NCI-H146 treated with DMSO at 0.1 percent for 48 hours (cell line): ENCODE measurements at regions not wholly inside any gene's neighbourhood (a gene's known extent, or its start where the extent isn't known, plus 50 kb on each side); places are given as distances from the start of the nearest gene placed in this dataset.
A peak's percentile ranks its signal among the peaks of the same experiment; 100 is the strongest.

Source experiments
- DNase-seq: peaks from one replicate; lab custom pipeline; 2025; ENCODE audit not compliant: unreplicated experiment; lab: John Stamatoyannopoulos, UW

GRCh38 chr2:181766129-181766528 is 85.8 kb upstream of the NEUROD1 start:
- DNase-seq: no peak

DNA sequence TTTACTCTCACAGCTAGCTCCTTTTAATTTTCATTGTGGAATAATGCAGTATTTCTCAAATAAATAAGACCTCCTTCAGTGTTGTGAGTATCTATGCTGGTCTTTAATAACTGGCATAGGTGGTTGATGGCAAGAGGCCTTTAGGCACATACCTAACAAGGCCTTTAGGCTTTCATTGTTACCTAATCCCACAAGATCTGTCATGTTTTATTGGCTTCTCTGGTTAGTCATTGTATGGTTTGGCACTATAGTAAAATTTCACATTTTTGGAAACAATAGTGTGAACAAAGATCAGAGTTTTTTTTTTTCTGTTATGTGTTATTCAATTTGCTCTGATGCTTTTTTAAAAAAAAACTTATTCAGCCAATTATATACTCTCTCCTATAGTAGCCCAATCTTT is 89.8 kb upstream of the NEUROD1 start:
- DNase-seq: no peak

- DNase-seq: no peak
These were observed 91.0 kb upstream of the NEUROD1 start for GRCh38 chr2:181771356-181771755.

- DNase-seq: no peak
These were observed 92.0 kb upstream of the NEUROD1 start for GRCh38 chr2:181772334-181772733.

- no peak for DNase-seq
These were observed 92.5 kb upstream of the NEUROD1 start for GRCh38 chr2:181772777-181773176.

DNA sequence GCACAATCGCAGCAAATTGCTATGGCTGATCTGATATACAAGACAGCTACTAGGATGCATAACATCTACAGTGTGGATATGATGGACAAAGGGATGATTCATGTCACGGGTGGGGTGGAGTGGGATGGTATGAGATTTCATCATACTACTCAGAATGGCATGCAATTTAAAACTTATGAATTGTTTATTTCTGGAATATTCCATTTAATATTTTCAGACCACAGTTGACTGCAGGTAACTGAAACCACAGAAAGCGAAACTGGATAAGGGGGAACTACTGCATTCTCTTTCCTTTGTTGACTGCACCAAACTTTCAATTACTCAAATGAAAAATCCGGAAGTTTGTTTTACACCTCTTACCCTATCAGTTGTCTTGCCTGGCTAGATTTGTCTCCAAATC is 94.4 kb upstream of the NEUROD1 start:
- no peak for DNase-seq

DNA sequence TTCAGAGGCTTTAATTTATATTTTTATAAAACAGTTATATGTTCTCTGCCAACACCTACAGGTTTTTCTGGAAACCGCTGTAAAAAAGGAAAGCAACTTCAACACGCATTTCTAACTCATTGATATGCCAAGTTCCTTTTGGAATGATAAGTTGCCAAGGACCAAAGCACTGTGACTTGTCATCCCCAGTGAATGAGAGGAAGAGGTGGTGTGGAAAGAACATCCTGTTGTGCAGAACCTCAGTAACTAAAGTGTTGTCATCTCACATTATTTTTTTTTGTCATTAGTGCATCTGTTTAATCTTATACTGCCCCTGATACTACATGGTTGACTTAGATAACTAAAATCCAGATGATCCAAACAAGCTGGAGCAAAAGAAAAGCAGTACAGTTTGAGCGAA is 96.0 kb upstream of the NEUROD1 start:
- DNase-seq: no peak

DNA sequence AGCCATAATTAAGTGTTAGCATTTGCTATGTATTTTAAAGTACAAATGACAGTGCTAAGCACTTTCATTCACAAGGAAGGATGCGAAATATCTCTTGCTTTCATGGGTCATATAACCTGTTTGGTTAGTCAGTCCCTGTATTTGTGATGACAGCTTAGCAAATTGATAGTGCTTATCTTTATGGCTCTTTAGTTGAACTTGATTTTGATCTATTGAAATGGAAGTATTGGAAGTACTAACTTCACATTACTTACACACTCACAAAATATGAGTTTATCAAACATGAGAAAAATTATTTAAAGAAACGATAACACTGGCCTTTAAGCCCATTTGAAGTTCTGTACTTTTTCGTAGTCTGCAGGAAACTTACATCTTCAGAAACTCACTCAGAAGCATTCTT is 97.4 kb upstream of the NEUROD1 start:
- no peak for DNase-seq

DNA sequence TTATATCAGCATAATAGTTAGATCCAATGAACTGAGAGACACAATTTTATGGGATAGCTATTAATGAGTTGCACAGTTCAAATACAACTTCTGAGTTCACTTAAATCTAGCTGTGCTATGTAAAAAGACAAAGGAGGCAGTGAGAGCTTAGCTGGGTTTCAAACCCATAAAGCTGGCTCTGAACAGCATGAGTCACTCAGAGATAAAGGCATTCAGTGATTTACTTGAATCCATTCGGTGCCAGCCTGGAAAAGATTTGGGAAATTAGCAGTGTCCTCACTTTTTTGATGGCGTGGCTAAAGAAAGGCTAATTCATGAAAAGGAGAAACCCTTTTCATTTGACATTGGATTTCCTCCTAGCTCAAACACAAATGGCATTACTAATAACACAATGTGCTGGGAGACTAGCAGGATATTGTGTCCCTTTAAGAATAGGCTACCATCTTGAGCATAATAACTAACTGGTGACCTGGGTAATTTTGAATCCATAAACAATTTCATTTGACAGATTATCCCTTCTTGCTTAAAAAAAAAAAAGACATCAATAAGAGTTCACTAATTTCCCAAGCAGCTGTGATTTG is 98.4 kb upstream of the NEUROD1 start:
- no peak for DNase-seq

GRCh38 chr2:181779288-181780021 is 99.1 kb upstream of the NEUROD1 start:
- DNase-seq: no peak

- peak; percentile 13 for DNase-seq
These were observed 99.8 kb upstream of the NEUROD1 start for GRCh38 chr2:181780047-181780651.

GRCh38 chr2:181780657-181781056 is 100.3 kb upstream of the NEUROD1 start:
- no peak for DNase-seq

- no peak for DNase-seq
These were observed 100.9 kb upstream of the NEUROD1 start for GRCh38 chr2:181781078-181781786.

- no peak for DNase-seq
These were observed 102.3 kb upstream of the NEUROD1 start for GRCh38 chr2:181782660-181783059.

DNA sequence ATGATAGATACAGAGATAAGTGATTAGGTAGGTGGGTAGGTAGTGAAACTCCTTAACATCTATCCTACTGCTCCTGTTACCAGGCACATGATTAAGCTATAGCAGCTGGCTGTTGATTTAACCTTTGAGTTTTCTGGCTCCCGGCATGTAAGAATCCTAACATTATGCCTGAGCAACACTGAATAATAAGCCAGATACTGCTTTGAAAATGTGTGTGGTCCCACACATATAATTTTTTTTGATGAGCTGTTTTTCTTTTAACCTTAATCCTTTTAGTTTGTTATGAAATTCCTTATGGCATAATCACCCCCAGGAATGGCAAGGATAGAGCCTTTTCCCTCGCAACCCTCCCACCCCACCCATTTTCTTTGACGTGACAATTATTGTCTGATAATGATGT is 104.2 kb upstream of the NEUROD1 start:
- DNase-seq: peak; percentile 26

GRCh38 chr2:181785691-181786344 is 105.5 kb upstream of the NEUROD1 start:
- DNase-seq: no peak

DNA sequence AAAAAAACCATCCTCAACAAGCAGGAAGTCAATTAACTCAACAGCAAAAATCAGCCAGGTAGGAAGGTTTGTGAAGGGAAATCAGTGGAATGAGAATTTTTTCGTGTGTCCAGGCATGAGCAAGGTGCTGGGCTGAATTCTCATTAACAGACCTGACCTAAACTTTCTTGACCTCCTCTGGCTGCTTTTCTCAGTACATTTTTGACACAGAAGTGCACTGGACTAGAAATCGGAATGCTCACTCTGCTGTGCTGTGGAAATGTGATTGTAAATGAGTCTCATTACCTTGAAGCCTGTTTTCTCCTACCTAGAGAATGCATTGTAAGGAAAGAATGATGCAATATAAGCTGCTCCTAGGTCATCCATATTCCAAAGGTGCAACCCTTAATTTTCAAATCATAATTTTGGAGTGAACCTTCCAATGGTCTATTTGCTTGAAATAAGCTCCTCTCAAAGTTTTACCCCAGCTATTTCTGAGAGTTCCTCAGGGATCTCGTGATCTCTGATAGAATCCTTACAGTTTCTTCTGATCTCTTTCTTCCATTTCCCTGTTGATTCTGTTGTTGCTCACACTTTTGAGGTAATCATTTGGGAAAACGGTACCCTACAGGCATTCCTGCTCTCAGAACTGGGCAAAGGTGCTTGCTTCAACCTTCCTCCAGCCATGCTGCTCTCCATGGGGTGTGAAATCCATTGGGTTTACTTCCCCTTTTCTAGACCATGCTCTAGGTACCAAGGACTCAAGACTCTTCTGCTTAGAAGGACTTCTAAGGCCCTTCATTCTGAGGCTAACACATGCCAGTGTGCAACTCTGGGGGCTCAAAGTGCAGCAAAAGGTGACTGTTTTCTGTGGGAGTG is 104.9 kb upstream of the ITPRID2 start:
- DNase-seq: no peak

DNA sequence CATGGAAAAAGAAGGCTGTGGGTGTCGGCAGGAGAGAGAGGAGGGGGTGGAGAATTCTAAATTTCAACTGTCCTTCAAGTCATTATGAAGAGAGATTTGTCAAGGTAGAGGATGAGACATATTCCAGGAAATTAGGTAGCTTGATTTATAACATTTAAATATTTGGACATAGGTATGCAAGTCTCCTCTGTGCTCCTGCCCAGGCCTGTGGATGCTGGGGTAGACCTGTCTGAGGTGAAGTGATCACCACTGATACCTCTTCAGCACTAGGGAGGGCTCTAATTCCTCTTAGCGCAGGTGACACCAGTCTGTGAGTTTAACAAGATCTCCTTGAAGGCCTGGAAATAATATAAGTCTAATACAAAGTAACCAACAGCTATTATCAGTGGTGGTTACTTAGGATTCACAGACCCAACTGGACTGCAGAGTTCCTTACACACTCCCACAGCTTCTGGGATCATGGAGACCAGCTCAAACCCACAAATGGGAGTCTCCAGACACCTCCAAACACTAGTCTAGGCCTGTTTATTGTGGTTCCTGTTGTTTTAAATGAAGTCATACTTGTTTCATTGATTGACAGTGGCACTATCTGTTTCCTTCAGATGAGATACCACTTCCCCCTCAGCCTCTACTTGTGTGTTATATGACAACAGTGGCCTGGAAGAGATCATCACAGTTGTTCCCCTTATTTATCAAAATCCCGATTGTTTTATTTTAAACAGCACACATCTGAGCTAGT is 104.1 kb upstream of the ITPRID2 start:
- DNase-seq: no peak

DNA sequence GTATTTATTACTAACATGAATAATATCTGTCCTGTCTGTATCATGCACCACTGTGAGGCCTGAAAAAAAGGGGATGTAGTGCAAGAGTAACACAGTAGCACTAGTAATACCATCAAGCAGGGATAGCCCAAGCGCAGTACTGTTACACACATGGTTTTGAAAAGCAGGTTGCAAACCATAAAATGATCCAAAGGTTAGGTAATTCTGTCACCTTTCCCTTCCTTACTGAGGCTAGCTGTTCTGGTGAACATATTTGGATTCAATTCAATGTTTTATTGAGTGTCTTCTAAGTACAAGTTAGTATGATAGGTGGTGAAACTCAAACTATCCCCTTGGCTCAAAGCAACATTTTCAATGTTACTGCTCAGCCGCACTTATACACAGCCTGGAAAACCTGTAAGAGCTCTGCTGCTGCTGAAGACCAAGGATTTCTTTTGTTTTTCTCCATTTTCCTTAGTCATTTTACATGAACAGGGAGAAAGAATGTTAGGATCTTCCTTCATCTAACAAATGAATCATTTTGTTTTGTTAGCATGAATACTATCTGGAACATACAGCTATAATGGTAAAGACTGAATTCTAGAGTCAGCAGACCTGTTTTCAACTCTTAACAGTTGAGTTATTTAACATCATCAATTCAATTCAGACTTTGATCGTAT is 102.5 kb upstream of the ITPRID2 start:
- no peak for DNase-seq
